HG03521 (cell line): ENCODE measurements at regions not wholly inside any gene's neighbourhood (a gene's known extent, or its start where the extent isn't known, plus 50 kb on each side); places are given as distances from the start of the nearest gene placed in this dataset.

Experiments
- ATAC-seq: cut with Tn5 transposase; IDR thresholded peaks from one replicate; pipeline ENCODE4 v1.9.1; 2021; ENCODE audit warnings: mild to moderate bottlenecking, moderate library complexity; ENCODE audit not compliant: unreplicated experiment

DNA sequence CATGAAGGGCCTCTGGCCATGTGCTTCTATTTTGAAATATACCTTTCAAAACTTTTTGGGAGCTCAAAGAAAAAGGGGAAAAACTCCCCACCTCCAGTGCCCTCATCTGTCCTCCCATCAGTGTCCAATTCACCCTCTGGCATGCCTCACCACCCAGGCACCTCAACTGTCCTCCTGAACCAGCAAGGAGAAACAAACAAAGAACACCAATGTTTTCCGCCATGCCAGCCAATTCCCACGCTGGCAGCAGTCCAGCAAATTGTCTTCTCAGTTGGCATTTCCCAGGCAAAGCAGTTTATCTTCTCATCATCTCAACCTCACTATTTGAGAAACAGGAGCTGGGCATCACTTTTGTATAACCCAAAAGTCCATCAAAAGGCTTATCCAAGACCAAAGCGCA, 496.9 kb downstream of the SOX6 start:
- ATAC-seq: no peak

GRCh38 chr11:15861256-15861655, 495.1 kb downstream of the SOX6 start:
- no peak for ATAC-seq

GRCh38 chr11:15863411-15863810, 492.9 kb downstream of the SOX6 start:
- no peak for ATAC-seq

GRCh38 chr11:15864026-15864805, 492.1 kb downstream of the SOX6 start:
- ATAC-seq: no peak

- ATAC-seq: no peak
These were observed 490.9 kb downstream of the SOX6 start for GRCh38 chr11:15865212-15865987.

DNA sequence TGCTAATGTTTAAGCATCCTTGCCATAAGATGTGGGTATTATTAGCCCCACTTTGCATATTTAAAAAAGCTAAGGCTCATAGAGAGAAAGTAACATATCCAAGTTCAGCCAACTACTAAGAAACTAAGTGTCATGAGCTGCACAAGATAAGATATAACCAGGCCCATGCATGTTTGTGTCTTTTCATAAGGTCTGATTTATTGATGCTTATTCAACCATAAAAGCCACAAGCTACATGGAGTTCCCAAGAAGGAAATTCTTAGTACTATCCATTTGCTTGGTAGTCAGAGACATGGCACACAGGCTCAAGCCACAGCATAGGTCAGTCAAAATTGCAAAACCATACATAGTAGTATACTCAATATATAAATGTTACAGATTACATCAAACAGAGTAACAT, 488.5 kb downstream of the SOX6 start:
- no peak for ATAC-seq

- no peak for ATAC-seq
These were observed 485.4 kb downstream of the SOX6 start for GRCh38 chr11:15870911-15871310.

DNA sequence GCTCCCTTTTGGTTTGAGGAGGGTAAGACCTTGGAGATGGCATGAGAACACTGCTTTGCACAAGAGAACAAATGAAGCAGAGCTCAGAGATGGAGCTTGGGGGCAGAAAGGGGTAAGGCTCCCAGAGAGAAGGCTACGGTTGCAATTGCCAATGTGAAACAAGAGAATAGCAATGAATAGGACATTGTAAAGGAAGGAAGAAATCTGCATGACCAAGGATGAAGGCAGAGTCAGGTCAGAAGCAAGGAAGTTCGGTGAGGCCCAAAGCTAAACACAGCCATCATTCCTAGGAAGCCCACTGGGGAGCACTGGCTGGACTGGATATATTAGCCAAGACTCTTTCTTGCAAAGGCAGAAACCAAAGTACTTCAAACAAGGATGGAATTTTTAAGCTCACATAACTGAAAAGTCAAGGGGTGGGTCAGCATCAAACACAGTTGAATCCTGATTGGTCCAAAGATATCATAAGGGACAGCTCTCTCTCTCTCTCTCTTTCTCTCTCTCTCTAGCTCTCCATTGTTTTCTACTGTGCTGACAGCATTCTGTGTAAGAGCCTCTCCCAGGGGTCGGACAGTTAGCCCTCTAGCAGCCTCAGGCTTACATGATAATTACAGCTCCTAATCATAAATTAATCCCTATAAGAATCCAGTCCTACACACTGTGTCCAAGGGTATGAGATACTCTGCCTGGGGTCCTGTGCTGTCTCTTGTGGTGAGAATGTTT, 484.3 kb downstream of the SOX6 start:
- no peak for ATAC-seq

DNA sequence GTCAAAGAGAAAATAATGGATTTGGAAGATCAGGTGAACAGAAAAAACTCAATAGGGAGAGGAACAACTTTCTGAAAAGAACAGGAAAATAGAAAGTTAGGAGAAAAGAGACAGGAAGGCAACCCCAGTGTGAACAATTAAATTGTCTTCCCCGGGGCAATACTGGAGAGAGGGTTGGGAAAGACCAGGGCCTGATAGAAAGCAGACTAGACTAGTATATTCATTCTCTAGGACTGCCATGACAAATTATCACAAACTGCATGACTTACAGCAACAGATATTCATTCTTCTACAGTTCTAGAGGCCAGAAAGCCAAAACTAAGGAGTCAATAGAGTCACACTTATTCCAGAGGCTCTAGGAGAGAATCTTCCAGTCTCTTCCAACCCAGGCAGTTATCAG, 482.8 kb downstream of the SOX6 start:
- no peak for ATAC-seq

- ATAC-seq: no peak
These were observed 481.6 kb downstream of the SOX6 start for GRCh38 chr11:15874704-15875103.

GRCh38 chr11:15875393-15875792, 481.0 kb downstream of the SOX6 start:
- ATAC-seq: no peak

GRCh38 chr11:15875943-15876342, 480.4 kb downstream of the SOX6 start:
- no peak for ATAC-seq

DNA sequence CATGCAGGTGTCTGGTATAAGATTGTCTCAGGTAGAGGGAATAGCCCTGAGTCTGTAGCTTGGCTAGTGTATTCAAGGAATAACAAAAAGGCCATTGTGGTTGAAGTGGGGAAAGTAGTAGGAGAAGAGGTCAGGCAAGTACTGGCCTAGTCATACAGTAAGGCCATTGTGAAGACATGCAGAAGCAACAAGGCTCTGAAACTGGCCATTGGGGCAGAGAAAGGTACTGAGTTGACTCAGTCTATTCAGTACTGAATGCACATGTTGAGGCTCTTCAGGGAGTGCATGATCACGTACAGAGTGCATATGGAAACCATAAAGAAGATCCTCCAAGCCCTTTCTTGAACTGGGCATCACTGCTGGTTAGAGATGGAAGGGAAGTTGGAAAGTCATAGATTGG, 477.6 kb downstream of the SOX6 start:
- no peak for ATAC-seq

- ATAC-seq: no peak
These were observed 476.1 kb downstream of the SOX6 start for GRCh38 chr11:15880291-15880690.

GRCh38 chr11:15882876-15883454, 473.4 kb downstream of the SOX6 start:
- ATAC-seq: no peak

DNA sequence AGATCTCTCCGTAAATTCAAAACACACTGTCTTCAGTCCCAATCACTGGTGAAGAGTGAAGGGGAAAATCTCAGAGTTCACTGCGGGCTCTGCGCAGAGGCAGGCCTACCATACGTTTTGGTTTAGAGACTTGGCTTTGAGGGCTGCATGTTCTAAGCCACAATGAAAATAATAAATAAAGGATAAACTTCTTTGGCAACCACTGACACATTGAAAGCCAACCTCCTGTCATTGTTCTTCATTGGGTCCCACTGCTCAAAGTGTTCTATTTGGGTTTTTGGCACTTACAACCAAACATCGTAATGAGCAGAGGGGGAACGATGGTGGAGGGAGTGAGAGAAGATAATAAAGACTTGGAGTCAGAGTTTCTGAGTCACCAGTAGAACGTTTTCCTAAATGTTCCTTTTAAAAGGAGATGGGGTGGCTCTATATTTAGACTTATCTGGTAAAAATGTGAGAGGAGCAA, 472.9 kb downstream of the SOX6 start:
- no peak for ATAC-seq

DNA sequence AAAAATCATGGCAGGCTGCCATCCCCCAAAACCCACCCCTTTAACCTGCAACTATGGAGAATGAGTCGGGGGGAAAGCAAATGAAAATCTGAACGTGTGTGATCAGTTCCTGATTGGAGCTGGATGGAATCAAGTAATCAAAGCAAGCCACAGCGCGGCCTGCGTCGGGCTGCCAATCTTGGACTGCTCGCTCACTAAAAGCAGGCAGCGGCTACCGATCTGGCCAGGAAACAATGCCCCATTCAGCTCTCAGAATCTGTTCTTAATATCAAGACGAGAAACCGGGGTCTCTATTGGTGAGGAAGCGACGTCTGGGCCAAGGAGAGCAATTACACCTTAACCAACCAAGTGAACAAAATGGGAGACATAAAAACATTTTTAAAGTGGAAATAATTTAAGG, 472.2 kb downstream of the SOX6 start:
- ATAC-seq: no peak

- no peak for ATAC-seq
These were observed 471.4 kb downstream of the SOX6 start for GRCh38 chr11:15884777-15885540.

- no peak for ATAC-seq
These were observed 470.5 kb downstream of the SOX6 start for GRCh38 chr11:15885854-15886253.

DNA sequence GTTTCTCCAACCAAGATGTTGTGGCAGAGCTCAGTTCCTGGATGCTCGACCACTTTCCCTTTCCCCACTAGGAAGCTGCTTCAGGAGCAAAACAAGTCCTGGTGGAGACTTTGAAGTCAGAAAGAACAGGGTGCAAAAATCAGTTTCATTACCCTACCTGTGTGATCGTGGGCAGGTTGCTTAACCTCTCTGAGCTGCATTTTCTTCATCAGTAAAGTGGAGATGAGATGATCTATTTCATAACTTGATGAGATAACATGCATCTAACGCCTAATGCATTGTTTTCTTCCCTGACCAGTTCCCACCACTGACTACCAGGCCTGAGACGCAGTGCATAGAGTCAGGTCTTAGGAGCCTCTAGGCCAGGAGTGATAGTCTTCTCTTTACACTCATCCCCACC, 470.0 kb downstream of the SOX6 start:
- ATAC-seq: no peak

GRCh38 chr11:15886866-15887265, 469.5 kb downstream of the SOX6 start:
- no peak for ATAC-seq
